HG03064 (cell line): ENCODE measurements at regions not wholly inside any gene's neighbourhood (a gene's known extent, or its start where the extent isn't known, plus 50 kb on each side); places are given as distances from the start of the nearest gene placed in this dataset.

Source experiments
- ATAC-seq: cut with Tn5 transposase; IDR thresholded peaks from one replicate; pipeline ENCODE4 v1.9.1; 2021; ENCODE audit warnings: low read depth; ENCODE audit not compliant: unreplicated experiment

DNA sequence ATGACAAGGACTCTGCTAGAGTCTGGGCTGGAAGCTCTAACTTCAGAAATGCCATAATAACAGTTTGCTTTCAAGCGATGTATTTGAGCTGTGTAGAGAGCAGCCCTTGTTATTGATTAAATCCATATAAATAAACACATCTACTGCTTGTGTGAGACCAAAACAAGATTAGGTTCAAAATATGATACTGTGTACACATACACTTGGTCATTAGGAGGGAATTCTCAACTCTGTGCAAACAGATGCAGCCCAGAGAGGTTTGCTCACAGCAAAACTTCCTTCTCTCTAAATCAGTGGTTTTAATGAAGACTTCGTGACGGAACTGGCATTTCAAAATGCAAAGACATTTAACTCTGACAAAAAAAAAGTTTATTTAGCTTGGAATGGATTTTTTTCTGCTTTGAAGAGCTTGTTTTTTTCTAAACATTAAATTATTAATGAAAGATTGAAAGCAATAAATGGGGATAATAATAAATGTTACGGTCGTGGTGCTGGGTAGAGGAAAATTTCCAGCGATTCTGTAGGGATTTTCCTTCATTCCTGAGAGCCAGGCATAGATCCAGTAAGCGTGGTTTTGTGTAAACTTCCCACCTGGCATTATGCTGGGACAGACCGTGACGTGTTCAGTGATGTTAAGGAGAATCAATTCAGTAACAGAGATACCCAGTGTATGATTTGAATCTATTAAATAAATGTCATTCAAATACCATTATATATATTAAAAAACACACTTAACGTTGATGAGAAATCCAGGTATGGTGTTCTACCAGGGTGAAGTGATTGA, 213.7 kb downstream of the TEX29 start:
- ATAC-seq = no peak

DNA sequence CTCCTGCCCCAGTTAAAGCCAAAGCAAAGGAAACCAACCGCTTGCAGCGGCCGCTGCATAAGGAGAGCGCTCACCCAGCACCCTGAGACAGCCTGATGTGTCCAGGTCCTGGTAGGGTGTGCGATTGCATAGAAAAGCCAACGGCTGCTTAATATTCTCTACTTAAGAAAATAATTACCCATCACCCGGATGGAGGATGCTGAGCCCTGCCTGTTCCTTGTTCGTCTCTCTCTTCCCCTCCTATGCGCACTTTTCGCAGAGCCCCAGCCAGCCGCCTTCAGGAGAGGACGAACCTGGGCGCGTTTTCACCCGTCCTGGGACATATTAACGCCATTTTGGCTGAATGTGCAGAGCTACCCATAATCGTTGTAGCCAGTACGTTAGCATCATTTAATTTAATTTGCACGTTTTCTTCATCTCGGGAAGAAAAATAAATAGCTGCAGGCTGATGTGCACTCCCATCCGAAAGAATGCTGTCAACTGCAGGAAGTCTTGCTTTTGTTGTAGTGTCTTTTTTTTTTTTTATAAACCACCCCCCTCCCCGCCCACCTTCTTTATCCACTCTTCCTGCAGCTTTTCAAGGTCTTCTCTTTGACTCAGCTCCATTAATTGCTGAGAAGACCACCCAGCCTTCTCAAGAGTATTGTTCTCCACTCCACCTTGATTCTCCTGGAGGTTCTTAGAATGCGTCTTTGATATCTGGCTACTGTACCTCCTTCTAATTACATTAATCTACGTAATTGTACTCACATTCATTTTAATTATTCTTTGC, 214.5 kb downstream of the TEX29 start:
- ATAC-seq = no peak

DNA sequence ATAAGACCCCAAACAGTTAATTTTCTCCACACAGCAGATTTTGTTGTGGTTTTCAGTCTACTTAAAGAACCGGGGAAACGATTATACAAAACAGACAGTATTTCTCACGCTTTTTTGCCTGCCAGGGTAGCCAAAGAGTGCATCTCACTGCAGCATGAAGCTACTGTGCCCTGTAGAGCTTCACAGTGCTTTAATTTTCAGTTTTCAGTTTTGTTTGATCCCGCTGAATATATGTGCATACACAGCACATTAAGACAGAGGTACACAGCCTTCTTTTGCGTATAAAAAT, 215.0 kb downstream of the TEX29 start:
- ATAC-seq = no peak

DNA sequence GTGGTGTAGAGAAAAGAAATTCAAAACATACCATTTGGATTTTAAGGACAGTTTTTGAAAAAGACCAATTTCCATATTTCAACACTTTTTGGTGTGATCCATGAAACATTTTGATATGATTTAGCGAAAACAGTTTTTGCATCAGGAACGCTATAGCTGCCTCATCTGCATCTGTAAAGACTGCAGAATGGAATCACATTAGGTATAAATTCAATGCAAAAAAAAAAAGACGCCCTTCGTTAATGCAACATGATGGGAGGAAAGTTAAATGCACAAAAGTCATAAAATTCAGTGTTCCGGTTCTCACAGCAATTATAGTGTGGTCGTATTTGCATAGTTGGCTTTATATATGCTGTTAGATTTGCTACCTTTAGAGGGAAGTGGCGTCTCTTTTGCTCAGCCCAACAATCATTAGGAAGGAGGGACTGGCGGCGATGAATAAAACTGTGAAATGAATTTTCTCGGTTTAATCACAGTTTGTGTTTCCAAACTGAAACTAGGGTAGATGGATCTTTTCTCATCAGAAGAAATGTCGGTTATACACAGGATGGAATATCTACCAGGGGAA, 215.7 kb downstream of the TEX29 start:
- ATAC-seq = no peak

DNA sequence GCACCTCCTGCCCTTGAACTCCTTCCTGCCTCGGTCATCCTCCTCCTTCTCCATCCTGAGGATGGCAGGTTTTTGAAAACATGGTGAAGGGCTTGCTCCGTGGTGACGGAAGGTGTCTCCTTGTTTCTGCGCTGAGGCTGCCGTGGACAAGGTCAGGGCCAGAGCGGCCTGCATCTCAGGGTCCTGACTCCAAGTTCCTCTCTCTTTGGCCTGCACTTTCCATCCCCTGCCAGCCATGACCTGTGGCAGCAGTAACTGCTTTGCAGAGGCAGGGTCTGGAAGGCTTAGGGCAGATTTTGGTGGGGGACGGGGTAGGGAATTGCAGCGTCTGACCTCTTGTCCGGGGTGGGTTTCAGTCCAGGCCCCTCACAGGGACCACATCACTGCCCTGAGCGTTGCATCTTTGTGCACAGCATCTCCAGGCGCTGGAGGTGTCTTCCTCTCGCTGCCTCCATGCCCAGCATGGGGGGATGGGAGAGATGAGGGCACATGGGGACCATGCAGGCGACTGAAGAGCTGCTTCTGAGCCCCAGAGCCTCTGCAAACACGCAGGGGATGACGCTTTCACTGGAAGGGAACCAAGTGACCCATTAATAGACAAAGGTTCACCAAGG, 216.8 kb downstream of the TEX29 start:
- ATAC-seq = no peak

DNA sequence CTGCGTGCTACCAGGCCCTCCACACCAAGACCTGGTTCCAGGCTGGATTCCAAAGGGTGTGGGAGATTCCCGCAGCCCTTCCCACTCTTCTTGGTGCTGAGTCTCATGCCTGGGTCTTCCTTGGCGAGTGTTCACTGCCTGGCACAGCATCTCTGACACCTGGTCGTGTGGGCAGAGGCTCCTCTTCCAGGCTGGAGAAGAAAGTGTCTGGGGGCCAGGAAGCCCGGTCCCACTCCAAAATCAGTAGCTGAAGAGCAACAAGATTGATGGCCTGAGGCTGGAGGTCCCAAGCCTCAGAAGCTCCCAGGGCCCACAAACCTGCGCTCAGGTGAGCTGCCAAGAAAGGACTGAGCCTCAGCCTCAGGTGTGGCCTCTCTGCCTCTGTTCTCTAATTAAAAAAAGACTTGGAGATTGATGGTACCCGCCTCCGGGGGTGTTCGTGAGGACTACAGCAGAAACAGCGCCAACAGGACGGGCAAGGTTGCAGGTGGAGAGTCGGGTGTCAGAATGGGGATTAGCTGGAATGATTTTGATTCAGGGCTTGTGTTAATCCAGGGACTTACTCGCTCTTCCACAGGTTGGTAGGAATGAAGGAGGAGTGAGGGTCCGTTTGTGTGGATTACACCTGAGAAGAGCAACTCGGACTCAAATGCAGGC, 217.5 kb downstream of the TEX29 start:
- ATAC-seq = no peak

DNA sequence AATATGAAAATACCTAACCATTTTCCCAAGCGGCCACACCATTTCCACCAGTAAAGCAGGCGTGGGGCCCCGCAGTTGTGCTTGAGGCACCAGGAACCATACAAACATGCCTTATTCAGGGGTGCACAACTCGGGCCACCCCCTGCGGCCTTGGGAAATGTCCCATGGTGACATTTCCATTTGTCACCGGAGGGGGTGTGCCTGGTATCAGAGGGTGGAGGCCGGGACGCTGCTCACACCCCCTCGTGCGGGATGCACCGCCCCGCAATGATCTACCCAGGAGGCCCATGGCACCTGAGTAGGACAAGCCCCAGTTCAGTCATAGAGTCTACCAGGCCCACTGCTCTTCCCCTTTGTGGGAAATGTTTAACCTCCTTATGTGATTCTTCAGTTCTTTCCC, 218.8 kb downstream of the TEX29 start:
- ATAC-seq = no peak

DNA sequence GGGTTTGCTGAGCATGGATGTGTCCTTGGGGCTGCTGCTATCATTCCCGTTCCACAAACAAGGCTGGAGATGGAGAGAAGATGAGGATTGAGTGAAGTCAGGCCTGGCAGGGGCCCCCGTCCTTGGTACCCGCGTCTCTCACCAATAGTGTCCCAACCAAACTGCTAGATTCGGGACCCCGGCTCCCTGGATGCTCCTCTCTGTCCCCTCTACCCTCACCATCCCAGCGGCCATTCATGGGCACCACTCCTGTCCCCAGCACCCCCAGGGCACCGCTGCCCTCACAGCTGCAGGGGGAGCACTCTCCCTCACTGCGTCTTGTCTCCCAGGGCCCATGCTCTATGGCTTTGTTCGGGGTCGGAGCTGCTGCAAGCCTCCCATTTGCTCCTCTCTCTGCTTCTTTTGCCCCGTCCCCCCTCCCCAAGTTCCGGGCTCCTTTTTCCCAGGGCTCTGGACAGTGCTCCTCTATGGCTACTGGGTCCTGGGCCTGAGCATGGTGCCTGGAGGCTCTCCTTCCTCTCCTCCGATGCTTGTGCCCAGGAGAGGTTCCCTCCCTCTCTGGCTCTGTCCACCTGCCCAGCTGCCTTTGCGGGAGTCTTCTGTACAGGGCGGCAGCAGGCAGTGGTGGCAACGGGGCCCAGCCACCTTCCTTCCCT, 219.5 kb downstream of the TEX29 start:
- no peak for ATAC-seq

DNA sequence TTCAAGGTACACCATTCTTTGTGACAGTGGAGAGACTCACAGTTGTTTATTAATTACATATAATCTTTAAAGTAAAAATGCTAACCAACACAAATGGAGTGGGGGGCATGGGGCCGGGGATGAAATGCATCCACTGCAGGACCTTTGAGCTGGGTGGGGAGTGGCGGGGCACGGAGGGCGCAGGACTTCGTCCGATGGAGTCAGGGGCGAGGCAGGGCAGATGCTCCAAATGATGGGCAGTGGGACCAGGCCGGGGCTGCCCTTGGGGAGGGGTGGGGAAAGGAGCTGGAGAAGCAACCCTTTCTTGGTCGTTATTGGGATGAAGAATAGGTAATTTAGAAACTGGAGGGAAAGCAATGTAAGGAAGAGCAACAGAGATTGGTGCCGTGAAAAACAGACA, 220.0 kb downstream of the TEX29 start:
- ATAC-seq = no peak

DNA sequence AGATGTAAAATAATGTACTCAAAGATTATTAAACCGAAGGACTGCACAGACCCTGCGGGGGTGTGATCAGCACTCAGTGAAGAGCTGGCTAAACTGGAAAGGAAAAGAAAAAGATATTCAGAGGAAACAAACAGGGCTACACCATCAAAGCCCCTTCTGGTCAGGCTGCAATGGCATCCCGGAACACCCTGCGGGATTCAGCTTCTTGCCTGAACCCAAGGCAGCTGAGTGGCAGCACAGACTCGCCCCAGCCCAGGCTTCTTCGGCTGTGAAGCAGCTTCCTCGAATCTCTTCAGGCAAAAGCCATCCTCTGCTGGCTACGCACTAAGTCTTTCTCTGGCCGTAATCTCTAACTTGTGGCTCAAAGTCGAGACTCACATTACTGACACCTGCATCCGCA, 220.9 kb downstream of the TEX29 start:
- ATAC-seq = no peak

DNA sequence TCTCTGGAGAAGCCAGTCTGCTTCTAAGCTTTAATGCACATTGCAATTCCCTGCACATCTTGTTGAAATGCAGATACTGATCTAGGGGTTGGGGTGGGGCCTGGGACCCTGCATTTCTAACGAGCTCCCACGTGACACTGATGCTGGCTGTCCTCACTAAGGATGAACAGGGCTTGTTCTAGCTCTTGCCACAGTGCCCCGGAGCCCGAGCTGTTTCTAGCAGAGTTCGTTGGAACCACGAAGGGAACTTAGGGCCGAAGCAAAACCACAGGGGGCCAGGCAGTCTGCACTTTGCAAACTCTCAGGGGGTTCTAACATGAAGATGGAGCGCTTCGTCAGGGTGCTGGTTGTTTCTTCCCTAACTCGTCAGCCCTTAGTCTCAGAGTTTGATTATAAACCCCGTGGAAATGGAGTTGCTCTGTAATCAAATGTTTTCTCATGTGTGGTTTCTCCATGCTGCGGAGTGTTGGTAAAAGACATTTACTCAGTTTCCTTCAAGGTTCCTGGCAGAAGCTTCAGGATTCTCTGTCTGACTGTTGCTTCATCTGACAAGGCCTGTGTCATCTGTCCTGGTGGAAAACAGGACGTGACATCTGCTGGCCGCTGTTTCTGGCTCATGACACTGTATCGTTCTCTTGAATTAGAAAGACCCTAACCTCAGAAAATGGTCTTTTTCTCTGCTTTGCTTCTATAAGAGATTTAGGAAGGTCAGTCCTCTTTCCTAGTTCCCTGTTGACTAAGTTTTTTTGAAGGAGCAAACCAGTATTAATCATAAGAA, 221.5 kb downstream of the TEX29 start:
- ATAC-seq = no peak

DNA sequence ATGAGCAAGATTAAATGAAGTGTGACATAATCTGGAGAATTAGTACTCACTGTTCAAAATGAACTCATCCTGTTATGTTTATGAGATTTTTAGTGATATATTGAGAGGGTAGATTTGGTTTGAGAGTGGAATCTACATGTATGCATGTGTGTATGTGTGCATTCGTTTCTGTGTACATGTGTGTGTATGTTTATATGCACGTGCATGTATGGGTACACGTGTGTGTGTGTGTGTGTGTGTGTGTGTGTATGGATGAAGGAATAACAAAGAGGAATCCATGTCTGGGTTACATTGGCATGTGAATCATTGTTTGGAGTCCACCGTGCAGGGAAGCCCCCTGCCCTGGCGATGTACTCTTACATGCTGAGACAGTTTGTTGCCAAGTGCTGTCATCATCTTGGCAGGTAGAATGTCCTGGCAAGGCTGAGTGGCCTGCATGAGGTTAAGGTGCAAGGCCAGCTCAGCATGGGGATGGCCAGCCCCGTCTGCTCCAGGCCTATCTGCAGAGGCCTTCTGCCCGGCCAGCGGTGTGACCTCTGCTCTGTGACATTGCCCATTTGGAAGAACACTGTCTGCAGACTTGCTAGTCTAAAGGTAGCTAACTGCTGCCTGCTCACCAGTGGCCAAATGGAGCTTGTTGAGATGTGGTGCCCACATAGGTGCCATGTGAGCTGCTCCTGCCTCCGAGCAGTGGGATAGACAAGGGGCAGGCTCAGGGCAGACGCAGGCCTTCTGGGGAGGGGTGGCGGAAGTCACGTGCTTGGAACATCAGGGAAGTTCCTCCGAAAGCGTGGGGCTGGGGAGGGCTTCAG, 222.3 kb downstream of the TEX29 start:
- ATAC-seq = no peak

DNA sequence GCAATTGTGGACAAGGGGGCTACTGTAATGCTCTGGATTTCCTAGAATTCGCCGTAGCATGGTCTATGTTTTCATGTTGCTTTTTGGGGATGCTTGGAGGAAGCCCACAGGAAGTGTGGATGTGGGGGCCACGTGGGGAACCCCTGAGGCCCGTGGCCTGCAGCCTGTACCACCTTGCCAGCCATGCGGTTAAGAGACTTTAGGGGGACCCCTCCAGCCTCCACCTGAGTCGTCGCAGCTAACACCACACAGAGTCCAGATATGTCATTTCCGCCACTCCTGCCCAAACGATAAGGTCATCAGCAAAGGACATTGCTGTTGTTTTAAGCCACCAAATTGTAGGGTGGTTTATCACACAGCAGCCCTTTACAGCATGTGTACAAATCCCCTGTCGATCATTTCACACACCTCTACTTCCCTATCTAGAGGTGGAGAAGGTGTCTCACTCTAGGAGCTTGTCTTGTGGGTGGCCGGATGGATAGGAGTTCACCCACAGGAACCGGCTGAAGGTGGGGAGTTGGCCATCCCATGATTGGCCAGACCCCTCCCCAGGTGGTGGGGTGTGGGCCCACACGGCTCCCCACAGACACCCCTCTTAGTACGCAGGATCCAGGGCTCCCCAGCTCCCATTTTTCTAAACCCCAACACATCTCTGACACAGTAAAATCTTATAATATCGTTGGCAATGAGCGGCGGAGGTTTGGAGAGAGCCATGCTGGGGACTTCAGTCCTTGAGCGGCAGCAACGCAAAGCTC, 226.7 kb downstream of the TEX29 start:
- ATAC-seq = no peak

DNA sequence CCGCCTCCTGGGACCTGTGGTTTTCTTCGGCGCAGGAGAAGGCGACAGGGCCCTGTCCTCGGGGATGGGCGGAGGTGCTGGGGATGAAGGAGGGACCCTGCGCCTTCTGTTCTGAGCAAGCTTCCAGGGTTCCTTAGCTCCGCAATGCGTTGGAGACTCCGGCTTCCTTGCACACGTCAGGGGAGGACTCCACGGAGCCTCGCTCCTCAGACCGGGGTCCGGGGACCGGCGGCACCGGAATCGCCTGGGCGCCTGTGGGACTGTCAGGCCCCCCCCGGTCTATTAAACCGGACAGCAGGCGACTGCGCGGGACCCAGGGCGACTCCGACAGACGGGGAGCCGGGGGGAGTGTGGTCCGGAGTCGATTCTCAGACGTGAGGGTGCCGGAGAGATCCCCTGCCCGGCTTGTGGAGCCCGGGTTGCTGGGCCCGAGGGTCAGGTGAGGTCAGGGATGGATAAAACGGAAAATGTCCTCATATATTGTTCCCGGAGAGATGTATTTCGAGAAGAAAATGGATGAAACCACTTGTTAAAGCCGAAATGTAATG, 227.4 kb downstream of the TEX29 start:
- ATAC-seq = no peak

DNA sequence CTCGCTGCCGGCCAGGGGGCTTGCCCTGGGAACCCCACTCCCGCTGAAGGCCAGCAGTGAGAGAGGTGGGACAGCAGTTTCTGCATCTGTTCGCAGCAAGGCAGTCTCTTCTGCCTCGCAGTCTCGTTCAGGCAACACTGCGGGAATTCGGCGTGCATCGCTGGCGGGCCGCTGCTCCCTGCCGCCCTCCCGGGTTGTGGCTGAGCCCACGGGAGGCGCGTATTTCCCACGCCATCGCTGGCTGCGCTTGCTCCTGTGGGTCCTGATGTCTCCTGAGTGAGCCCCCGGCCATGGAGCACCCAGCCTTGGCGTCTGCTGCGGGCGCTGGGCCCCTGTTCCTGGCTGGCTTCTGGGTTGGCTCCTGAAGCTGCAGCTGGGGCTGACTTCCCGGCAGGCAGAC, 227.9 kb downstream of the TEX29 start:
- ATAC-seq = no peak

DNA sequence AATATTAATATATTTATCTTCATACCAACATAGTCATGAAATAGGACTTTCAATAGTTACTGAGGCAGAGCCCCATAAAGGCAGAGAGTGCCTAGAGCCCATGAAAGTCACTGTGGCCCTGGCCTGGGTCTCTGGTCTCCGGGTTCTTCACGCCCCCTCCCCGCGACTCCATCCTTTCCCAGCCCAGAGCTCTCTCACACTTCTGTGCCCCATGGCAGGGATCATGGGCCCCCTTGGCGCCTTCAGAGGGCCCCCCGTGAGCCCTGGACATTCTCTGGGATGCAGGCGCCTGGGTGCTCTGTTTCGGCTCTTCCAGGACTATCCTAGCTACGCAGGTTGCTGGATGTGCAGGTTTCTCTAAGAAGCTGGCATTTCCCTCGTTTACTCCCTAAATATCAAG, 228.4 kb downstream of the TEX29 start:
- no peak for ATAC-seq

DNA sequence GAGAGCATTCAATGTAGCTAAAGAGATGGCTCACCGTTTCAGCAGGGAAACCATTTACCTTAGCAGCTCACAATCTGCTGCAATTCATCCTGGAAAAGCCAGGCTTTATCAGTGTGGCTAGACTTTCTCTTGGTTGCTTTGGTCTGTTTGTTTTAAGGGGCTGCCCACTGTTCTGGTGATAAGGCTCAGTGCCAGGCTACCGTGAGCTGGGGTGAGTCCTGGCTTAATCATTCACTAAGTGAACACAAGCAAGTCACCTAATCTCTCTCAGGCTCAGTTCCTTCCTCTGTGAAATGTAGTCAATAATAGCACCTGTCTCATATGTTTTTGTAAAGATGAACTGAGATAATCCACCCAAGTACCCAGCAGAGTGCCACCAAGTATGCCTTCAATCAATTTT, 229.0 kb downstream of the TEX29 start:
- no peak for ATAC-seq

DNA sequence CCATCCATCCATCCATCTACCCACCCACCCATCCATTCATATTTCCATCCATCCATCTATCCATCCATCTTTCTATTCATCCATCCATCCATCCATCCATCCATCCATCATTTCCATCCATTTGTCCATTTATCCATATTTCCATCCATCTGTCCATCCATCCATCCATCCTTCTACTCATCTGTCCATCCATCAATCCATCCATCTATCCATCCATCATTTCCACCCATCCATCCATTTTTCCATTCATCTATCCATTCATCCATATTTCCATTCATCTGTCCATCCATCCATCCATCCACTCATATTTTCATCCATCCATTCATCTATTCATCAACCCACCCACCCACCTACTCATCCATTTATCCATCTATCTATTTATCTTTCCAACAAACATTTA, 229.6 kb downstream of the TEX29 start:
- no peak for ATAC-seq
